ENCODE measurements at regions not wholly inside any gene's neighbourhood (a gene's known extent, or its start where the extent isn't known, plus 50 kb on each side); places are given as distances from the start of the nearest gene placed in this dataset.

DNA sequence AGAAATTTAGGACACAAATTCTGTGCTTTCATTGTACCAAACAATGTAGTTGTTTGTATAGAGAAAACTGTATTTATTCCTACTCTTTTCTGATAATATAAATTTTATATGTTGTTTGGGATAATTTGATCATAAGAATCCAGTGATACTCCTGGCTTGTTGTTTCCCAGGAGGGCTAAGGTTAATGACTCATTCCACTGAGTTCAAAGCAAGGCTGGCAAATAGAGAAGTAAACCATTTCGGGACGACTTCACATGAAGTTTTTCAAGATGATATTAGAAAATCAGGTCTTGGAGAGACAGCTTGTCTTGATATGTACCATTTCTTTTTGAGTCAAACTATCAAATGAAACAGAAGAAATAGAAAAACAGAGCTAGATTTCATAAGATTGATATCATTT, 326.1 kb upstream of the CNR1 start:
- Histone ChIP-seq H3K9ac (ENCODE audit: extremely low read depth, insufficient read length, low read length) (no peak overlapping the region), H4K5ac (ENCODE audit: insufficient read length, low read depth, low read length) (no peak overlapping the region), H2BK5ac (ENCODE audit: insufficient read length, low read length) (no peak overlapping the region), H4K91ac (ENCODE audit: insufficient read length, low read depth, low read length) (no peak overlapping the region), H2AK5ac (ENCODE audit: insufficient read length, low read length) (no peak overlapping the region), H3K56ac (ENCODE audit: insufficient read length, low read depth, low read length) (no peak overlapping the region), H3K23ac (ENCODE audit: insufficient read length, low read depth, low read length) (no peak overlapping the region), H3K27ac (ENCODE audit: insufficient read length, low read depth, low read length) (no peak overlapping the region), H3K14ac (ENCODE audit: insufficient read depth, low read length) (no peak overlapping the region), H3K9me3 (ENCODE audit: control insufficient read depth, low read depth, low read length) (no peaks in the 10 kb centered on the region), H2BK120ac (ENCODE audit: low read depth, low read length, poor library complexity, severe bottlenecking) (no peak overlapping the region), H4K20me1 (ENCODE audit: control insufficient read depth, insufficient read depth, insufficient read length) (no peaks in the 10 kb centered on the region), H4K8ac (replicated peaks; ENCODE audit: insufficient read length, low read depth, low read length) (no peak overlapping the region), H2BK20ac (ENCODE audit: low read depth, low read length, poor library complexity, severe bottlenecking) (no peak overlapping the region), H3K79me1 (ENCODE audit: insufficient read depth, low read depth, low read length, poor library complexity, severe bottlenecking) (no peaks in the 10 kb centered on the region), H3K4me1 (ENCODE audit: insufficient read depth, low read length) (no peaks in the 10 kb centered on the region), H3K18ac (ENCODE audit: insufficient read length, low read depth, low read length) (no peak overlapping the region), H3K27me3 (ENCODE audit: insufficient read depth, low read length) (no peaks in the 10 kb centered on the region), H3T11ph (ENCODE audit: low read length) (no peak overlapping the region), H3K79me2 (ENCODE audit: insufficient read depth, low read length) (no peaks in the 10 kb centered on the region), H3K4ac (ENCODE audit: low read depth, low read length) (no peak overlapping the region), H3K4me2 (ENCODE audit: insufficient read depth, insufficient read length, low read length) (no peak overlapping the region), H2BK15ac (ENCODE audit: low read depth, low read length) (no peak overlapping the region), H2AFZ (ENCODE audit: low read length) (no peak overlapping the region), H3K23me2 (ENCODE audit: insufficient read length, low read depth, low read length, poor library complexity, severe bottlenecking) (no peaks in the 10 kb centered on the region), H2BK12ac (ENCODE audit: insufficient read length, low read depth, low read length) (no peak overlapping the region)
- Mint-ChIP-seq H3K36me3 (ENCODE audit: insufficient read depth in 1 of 3, low read depth in 3 of 3) (peaks cover 0 to 5% (median 3%) of the 10 kb centered on the region in 3 experiments; a peak in 1 of 7 replicates), H3K27me3 (ENCODE audit: low read depth) (no peaks in the 10 kb centered on the region), H3K4me1 (peaks cover 14 to 16% of the 10 kb centered on the region in 2 experiments), H3K9me3 (peaks cover 4 to 13% of the 10 kb centered on the region in 2 experiments; a peak in 4 of 5 replicates), H3K4me3 (no peak overlapping the region), H3K27ac (no peak overlapping the region)
- no peak for DNase-seq
- TF ChIP-seq CTCF (conservative IDR thresholded peaks at IDR 0.05), result no peak
- WGBS (ENCODE audit: extremely low coverage, insufficient read length, low lambda C conversion rate), result no CpG with 5 or more reads among the region's 2 CpGs

Measured in H9 (cell line).